GM18502 (cell line): ENCODE measurements at regions not wholly inside any gene's neighbourhood (a gene's known extent, or its start where the extent isn't known, plus 50 kb on each side); places are given as distances from the start of the nearest gene placed in this dataset.
"Not testable (repeated sequence)": the region's sequence is repeated elsewhere in the genome, so short reads cannot be mapped to it uniquely, and the experiment has no call there.

Experiments used
- ATAC-seq: cut with Tn5 transposase; IDR thresholded peaks from one replicate; pipeline ENCODE4 v1.9.1; 2021; ENCODE audit warnings: mild to moderate bottlenecking; ENCODE audit not compliant: unreplicated experiment, poor library complexity

GRCh38 chr12:75742961-75743360, 231.6 kb upstream of the KRR1 start:
- ATAC-seq: no peak

GRCh38 chr12:75742048-75742447, 230.6 kb upstream of the KRR1 start:
- ATAC-seq: no peak

- no peak for ATAC-seq
Measured at GRCh38 chr12:75739912-75740311, 228.5 kb upstream of the KRR1 start.

- ATAC-seq: not testable (repeated sequence)
Measured at GRCh38 chr12:75739098-75739497, 227.7 kb upstream of the KRR1 start.

DNA sequence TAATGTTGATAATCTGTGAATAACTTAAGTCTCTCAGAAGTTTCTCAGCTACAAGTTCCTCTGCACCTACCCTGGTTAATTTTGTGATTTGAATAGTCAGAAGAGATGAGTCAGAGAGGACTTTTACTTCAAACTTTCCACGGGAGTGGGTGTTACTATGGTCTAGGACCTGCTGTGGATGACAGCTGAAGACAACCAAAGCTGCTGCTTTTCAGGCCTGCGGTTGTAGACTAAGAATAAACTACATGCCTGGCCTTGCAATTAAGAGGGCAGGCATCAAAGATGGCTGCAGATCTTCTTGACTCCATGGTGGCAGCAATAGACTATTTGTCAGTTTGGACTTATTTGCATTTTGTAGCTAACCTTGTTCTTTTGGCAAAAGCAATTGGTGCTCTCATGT, 227.1 kb upstream of the KRR1 start:
- ATAC-seq: peak; percentile 98

- no peak for ATAC-seq
Measured at GRCh38 chr12:75735853-75736252, 224.4 kb upstream of the KRR1 start.

GRCh38 chr12:75728826-75729225, 217.4 kb upstream of the KRR1 start:
- no peak for ATAC-seq

GRCh38 chr12:75727577-75727976, 216.2 kb upstream of the KRR1 start:
- no peak for ATAC-seq

GRCh38 chr12:75725521-75726111, 214.2 kb upstream of the KRR1 start:
- ATAC-seq: no peak

DNA sequence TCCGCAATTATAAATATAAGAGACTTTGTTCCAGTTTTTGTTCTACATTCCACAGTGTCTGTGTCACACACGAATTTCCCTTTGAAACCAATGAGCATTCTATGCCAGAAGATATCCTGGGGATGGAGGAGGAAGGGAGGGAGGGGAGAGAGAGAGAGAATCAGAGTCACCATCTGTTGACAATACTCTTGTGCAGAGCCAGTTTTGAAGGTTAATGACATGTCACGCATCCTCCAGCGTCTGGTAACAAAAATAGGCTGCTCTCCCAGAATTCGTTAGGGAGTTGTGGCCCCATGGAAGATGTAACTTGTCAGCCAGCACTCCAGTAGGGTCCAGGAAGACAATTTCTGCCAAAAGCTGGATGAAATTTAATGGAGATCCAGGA, 213.5 kb upstream of the KRR1 start:
- no peak for ATAC-seq

DNA sequence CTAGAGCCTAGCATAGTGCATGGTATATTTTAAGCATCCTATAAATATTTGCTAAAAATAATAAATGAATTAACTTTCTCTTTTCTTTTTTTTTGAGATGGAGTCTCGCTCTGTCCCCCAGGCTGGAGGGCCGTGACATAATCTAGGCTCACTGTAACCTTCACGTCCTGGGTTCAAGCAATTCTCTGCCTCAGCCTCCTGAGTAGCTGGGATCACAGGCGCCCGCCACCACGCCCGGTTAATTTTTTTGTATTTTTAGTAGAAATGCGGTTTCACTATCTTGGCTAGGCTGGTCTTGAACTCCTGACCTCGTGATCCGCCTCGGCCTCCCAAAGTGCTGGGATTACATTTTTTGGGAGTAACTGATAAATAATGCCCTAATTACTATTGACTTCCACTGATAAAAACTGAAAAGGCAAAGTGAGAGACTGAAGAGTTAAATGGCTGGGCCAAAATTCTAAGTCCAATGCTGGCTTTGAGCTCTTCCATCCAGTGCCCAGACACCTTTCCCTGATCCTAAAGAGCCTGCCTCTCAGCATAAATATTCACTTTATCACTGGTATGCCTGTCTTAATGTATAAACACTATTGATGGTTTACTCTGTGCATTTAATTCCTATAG, 213.0 kb upstream of the KRR1 start:
- ATAC-seq: no peak

DNA sequence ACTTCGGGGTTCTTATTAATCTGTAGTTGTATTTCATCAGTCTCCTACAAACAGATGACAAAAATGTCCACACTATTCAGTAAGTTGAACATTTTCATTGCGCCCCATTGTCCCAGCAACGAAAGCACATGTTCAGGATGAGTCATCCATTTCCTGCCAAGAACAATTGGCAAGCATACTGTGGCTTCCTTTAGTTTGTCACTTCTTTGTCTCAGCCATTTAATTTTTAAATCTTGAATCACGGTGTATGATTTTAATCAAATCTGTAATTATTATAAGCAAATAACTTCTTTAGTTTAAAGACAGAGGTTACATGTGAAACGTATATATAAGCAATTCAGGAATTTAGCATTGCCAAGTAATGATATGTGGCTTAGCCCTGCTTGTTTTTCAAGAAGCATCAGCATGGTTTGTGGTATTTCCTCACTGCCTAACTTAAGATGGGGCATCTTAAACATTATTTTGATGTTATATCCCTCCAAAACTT, 211.3 kb upstream of the KRR1 start:
- peak; percentile 97 for ATAC-seq

- ATAC-seq: no peak
Measured at GRCh38 chr12:75721796-75722195, 210.4 kb upstream of the KRR1 start.

- ATAC-seq: no peak
Measured at GRCh38 chr12:75720812-75721641, 209.6 kb upstream of the KRR1 start.

DNA sequence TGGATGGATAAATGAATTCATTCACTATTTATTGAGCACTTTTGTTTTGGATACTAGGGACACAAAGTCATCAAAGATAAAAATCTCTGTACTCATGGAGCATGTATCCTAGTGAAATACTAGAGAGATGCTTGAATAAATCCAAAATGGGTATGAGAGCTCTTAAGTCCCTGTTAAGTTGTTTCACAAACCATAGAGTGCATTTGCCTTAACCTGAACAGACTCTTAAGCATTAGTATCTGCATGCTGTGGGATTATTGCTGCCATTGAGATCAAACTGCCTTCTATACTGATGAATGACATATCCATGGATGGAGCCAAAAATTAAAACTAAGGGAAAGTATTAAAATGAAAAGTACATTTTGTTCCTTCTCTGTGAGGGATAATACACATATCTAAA, 206.5 kb upstream of the KRR1 start:
- no peak for ATAC-seq

DNA sequence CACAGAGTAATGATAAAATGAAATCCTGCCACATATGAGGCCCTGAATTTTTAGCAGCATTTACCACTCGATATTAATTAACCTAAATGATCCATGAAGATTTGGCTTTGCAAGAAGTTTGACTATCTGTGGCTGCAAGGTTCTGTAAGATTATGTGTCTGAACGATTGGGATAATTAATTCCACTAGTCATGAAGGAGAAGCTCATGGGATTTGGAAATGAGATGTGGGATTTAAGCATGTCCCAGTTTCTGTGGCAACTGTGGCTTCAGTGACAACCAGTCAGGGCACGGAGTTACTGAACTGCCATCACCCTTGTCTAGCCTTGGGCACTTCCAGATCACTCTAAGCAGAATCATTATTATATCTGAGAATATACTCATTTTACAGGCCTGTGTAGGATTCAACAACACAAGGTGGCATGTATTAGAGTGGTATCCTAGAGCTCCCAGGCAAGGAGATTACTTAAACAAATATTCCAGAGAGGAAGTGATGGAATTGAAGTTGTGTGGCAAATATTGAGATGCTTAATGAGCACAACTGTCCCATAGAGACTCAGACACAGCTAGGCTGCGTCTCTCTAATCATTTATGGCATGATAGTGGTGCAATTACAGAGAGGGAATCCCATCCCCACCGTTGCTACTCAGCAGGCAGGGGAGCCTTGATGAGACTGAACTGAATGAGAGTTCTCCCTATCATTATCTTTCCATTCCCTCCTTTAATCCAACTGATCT, 205.0 kb upstream of the KRR1 start:
- no peak for ATAC-seq

GRCh38 chr12:75715682-75716081, 204.3 kb upstream of the KRR1 start:
- no peak for ATAC-seq

- ATAC-seq: no peak
Measured at GRCh38 chr12:75715323-75715644, 203.9 kb upstream of the KRR1 start.

DNA sequence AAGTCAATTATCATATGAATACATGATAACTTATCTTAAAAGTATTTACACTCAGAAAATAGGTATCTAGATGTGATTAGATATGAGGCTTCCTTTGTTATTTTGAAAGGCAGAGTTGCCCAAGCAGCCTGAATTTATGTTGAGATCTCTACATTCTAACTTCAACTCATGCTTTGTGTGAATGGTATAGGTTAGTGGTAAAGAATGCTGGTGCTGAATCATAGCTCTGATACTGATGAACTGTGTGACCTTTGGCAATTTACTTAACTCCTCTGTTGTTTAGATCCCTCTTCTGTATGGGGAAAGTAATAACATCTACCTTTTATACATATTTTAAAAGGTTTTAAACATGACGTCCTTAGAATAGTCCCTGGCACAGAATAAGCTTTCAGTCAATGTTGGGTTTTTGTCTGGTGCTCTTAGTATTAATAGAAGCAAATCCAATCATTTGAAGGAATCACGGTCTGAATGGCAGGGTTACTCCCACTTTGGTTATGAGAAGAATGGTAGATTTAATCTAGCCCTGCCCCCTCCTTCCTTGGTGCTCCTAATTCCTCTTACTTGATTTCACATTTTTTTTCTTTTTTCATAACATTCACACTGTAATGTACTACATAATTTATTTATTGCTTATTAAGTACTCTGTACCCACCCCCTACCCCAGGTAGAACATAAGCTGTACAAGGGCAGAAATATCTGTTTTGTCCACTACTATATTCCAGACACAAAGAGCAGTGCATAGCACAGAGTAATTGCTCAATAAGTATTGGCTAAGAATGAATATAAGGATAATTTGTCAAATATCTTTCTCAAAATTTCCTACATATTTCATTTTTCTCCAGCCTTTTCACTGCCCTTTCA, 203.3 kb upstream of the KRR1 start:
- ATAC-seq: no peak

- no peak for ATAC-seq
Measured at GRCh38 chr12:75713434-75713833, 202.0 kb upstream of the KRR1 start.
